ENCODE measurements at regions not wholly inside any gene's neighbourhood (a gene's known extent, or its start where the extent isn't known, plus 50 kb on each side); places are given as distances from the start of the nearest gene placed in this dataset.

DNA sequence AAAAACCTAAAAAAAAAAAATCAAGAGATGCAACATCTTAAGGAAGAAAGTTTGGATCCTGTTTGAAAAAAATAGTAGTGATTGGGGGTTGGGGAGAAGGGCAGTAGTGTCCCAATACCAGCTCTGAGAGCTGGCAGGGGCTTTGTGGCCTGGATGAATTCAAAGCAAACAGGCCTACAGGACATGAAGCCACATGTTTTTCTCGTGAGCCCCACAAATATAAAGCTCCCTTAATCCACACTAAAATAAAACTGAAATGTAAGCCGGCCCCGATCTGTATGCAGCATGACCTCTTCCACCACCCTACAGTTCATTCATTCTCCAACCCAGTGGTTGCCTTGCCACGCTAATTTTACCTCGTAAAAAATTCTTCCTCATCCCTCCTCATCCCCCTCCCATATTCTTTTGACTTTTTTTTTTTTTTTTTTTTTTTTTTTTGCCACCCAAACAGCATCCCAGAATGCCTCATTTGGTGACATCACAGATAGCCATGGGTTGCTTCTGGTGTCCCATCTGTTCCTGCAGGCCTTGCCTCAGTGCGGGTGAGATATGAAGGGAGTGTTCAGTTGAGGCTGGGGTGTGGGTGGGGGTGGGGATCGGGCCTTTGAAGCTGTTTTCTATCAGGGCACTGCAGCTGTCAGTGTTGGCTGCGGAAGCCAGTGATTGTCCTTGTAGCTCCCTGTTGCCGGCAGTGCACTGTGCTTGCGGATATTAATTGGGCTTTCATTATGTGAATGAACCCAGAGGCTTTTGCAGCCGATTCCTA, 81.6 kb upstream of the NFIB start:
- no peak for DNase-seq (ENCODE audit: low spot score)

DNA sequence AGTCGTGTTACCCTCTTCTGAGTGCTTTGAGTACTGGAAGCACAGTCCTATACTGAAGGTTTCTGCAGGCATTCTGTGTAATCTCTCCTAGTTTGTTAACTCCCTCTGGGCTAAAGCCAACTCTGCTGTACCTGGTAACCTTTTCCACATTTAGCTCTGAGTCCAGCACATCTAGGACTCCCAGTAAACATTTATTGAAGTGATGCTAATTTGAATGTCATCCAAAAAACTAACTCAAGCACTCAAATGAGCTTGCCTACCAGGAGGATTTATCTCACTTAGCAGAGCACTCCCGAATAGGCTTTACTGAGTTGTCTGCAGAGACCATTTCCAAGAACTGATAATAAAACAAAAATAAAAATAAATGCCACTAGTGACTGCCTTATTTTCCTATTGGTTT, 79.5 kb upstream of the NFIB start:
- no peak for DNase-seq (ENCODE audit: low spot score)

DNA sequence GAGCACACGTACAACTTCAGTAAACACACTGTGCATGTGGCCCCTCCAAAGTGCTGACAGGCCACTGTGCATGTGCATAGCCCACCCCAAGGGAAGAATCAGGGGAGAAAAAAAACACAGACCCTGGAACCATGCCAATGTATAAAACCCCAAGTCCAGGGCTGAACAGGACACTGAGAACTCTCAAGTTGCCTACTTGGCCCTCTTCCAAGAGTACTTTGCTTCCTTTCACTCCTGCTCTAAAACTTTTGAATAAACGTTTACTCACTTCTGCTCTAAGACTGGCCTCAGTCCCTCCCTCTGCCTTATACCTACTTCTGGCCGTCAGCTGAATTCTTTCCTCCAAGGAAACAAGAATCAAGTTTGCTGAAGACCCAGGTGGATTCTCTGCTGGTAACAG, 77.7 kb upstream of the NFIB start:
- DNase-seq (ENCODE audit: low spot score) = no peak

DNA sequence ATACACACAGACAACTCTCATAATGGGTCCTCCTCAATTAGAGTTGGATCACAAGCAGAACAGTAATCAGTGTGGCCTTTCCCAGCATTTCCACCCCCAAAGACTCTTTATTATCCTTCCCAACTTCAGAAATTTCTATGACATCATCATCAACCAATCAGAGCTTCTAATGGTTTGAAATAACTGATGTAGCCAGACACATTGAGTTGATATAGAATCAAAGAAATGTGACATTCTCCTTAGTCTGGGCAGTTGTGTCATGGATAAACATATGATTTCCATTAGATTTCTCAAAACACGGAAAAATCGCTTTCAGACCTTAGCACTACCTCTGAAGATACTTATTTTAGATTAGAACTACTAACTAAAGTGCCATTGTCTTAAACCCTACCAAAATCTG, 75.7 kb upstream of the NFIB start:
- DNase-seq (ENCODE audit: low spot score) = no peak

DNA sequence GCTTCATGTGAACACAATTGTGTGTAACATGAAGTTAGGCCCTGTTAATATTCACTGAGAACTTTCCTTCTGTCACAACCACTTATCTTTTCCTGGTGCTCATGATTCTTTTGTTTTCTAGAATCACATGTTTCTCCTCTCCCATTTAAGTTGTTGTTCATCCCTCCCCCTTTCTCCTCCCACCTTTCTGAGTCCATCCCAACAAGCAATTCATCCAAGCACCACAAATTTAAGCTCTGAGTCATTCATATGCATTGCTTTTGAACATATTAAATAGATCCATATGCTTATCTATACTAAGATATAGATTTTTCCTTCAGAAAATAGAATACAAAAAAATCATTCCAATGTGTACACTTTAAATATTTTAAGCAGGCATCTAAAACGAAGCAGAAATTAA, 75.2 kb upstream of the NFIB start:
- no peak for DNase-seq (ENCODE audit: low spot score)

DNA sequence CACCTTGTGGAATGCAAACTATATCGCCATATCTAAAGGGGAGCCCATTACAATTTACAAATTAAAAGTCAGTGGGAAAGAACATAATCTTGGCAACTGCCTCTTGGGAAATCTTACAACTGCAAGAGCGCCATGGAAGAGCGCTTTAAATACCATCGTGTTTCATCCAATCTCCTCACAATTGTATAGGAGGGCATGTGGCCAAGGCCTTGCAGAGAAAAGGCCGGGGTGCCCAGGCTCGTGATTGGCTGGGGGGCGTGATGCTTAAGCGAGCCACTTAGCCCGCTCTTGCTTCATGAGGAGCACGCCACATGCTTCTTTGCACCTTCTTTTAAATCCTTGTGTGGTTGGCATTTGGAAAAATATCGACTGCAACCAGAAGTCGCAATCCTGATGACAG, 69.8 kb upstream of the NFIB start:
- DNase-seq (ENCODE audit: low spot score) = no peak

DNA sequence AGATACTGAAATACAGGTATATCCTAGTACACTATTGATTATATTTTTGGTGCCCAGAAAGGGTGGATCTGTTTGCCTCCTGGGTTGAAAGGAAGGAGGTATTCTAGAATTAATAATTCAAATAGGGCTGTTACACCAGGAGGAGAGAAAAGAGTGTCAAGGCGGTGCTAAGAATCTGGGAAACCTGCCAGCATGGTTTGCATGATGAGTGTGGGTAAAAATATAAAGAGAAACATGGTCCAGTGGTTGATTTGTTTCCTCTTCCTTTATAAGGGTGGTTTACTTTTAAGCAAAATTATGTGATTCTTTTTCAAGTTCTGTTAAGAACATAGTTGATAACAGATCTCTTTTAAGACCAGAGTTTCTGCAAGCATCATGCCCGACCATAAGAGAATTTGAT, 69.4 kb upstream of the NFIB start:
- peak; percentile 14 for DNase-seq (ENCODE audit: low spot score)

DNA sequence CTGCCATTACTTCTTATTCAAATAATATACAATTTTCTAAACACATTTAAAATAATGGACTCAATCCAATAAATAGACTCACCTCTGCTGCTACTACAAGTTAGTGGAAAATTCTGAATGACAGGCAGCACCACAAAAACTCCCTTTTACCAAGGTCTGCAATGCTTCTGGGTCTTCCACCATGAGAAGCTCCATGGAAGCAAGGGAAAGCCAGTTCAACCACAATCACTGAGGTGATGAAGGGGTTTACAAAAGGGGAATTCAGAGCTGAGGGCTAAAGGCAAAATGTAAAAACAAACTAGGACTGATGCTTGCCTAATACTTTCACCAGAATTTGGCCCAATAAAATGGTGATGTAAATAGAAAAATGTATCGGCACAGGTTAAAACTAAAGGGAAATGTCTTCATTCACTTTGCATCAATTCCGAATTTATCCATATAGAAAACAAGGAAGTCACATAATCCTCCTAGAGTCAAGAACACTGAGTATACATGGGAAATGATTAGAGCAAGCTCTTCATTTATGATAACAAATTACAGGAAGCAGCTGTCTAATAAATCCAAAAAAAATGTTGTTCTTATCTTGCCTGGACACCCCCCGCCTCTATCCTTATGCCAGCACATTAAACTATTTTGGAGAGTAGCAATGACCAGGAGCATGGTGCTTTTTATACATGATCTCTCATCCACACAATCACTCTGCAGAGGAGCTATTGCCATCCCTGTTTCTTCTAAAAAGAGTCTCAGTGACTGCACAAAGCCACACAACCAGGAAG, 66.3 kb upstream of the NFIB start:
- no peak for DNase-seq (ENCODE audit: low spot score)

DNA sequence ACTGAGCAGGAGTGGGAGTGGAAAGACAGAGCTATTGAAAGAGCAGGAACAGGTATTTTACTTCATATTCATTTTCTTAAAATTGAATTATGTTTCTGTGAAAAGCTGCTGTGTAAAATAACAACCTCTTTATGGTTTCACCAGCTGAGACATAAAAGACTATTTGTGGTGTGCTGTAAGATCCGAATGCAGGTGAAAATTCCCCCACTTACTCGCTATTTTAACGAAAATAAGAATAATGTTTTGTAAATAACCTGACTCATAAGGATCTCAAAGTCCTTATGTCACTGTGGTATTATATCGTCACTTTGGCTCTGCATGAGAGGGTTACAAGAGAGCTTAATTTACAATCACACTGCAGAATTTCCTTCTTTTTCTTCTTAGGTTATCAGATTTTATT, 65.3 kb upstream of the NFIB start:
- no peak for DNase-seq (ENCODE audit: low spot score)

DNA sequence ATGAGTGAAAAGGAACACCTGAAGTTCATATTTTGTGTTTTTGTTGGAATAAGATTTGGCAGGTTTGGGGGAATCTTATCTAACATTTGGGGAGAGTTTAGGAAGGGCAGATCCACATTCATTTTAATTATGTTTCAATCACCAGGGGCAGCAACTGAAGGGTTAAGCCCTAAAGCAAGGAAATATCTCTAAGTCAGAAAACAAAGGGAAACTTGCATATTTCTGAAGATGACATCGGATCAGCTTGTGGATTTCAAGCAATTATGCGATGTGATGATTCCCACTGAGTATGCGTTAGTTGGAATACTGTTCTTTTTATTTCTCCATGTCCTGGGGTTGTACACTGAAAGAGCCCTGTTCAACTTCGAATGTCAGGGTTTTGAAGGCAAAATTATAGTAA, 59.8 kb upstream of the NFIB start:
- no peak for DNase-seq (ENCODE audit: low spot score)

DNA sequence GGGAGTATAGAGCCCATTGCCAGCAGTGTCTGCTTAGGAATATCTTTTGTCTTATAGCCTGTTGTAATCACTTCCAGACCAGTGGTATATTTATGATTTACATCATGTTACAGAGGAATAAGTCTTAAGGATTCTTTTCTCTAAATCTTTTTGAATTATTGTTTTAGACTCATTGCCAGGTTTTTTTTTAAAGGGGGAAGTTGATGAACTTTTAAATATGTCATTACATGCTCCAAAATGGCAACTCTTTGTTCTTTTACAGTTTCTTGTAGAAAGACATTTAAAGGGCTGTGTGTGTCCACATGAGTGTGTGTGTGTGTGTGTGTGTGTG, 59.4 kb upstream of the NFIB start:
- DNase-seq (ENCODE audit: low spot score) = no peak

DNA sequence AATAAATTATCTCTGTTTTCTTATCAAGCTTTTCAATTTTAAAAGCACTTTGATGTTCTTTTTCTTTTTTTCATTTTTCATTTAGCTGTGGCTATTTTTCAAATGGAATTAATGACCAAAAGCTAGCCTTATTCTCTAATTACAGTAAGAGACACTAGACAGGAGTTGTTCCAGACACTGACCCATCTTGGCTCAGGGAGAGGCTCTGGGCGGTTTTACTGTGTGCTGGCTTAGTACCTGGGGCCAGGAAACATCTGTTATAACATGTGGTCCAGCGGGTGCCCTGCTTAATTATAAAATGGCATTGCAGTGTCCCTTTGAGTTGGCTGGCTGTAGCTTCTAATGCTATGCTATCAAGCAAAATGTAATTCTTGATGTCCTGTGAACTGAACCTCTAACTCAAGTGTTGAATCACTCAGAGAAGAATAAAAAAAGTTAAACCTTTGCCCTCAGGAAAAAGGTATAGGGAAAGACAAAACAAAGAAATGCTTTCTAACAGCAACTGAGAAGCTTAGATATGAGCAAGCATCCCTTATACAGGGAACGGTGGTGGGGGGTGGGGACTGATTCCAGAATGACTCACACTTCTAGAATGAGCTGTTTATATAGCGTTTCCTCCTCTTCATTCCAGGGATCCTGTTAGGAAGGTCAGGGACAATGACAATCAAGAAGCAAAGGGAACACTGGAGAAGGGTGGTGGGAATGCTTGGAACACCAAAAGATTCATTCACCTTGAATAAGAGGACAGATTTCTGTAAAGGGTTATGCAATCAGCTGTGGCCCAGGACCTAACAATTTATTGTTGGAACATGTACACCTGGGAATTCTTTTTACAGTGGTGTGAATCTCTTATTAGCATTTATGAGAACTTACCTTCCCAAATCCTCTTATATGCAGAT, 58.7 kb upstream of the NFIB start:
- DNase-seq (ENCODE audit: low spot score) = peak; percentile 72

DNA sequence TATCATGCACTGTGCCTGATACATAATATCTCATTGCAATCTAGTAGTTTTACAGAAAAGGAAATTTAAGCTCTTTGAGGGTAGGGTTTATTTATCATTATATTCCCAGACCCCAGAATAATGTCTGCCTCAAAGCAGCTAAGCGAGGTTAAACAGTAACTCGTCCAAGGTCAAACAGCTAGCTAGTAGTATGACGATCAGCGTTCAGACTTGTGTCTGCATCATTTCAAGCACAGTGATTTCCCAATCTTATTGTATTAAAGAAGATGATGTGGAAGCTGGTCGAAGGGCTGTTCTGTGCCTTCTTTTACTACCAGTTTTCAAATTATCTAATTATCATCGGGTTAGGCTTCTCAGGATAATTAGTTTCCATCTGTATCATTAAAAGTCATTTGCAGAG, 55.1 kb upstream of the NFIB start:
- no peak for DNase-seq (ENCODE audit: low spot score)

DNA sequence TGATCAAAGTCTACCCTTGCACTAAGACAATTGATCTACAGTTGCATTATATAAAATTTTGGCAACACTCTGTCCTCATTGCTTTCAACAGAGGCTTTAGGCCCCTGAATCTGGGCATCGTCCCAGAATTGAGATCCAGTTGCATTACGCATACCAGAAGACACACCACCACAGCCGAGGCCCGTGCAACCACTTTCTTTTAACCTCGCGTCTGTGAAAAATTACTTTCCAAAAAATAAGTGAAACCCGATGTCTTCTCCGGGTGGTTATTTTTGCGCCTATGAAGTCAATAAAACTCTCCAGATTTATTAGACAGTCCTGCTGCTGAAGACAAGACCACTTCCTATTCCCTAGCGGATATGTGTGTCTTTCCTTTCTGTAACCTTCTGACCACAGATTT, 52.1 kb upstream of the NFIB start:
- DNase-seq (ENCODE audit: low spot score) = peak; percentile 86

DNA sequence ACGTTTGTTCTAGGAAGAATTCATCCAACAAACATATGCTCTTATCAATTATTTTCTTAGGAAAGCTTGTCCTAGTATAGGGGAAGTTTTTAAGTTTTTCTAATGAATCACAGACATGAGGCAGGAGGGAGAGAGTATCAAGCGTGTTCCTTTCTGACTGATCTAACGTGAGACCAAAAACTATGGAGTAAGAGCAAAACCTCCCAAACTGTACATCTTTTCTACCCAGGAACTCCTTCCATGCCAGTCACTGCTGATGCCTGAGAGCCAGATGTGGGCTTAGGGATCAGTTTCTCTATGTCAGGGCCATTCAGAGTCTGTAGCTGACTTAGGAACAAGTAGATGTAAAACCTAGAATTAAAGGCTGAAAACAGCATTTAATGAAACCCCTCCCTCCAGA, 51.7 kb upstream of the NFIB start:
- peak; percentile 47 for DNase-seq (ENCODE audit: low spot score)
